HG02885 (cell line): ENCODE measurements at regions not wholly inside any gene's neighbourhood (a gene's known extent, or its start where the extent isn't known, plus 50 kb on each side); places are given as distances from the start of the nearest gene placed in this dataset.

ENCODE experiments used
- ATAC-seq: cut with Tn5 transposase; IDR thresholded peaks from one replicate; pipeline ENCODE4 v1.9.1; 2021; ENCODE audit warnings: mild to moderate bottlenecking; ENCODE audit not compliant: unreplicated experiment, poor library complexity

- peak; percentile 50 for ATAC-seq
Measured at GRCh38 chr15:100806157-100806556, 73.5 kb upstream of the ALDH1A3 start.

GRCh38 chr15:100807028-100807427 lies 72.6 kb upstream of the ALDH1A3 start:
- ATAC-seq = no peak

GRCh38 chr15:100808691-100809090 lies 70.9 kb upstream of the ALDH1A3 start:
- no peak for ATAC-seq

- no peak for ATAC-seq
Measured at GRCh38 chr15:100809151-100809550, 70.5 kb upstream of the ALDH1A3 start.

GRCh38 chr15:100809587-100809986 lies 70.0 kb upstream of the ALDH1A3 start:
- ATAC-seq = no peak

- ATAC-seq = no peak
Measured at GRCh38 chr15:100810229-100810628, 69.4 kb upstream of the ALDH1A3 start.

- no peak for ATAC-seq
Measured at GRCh38 chr15:100810831-100811230, 68.8 kb upstream of the ALDH1A3 start.

GRCh38 chr15:100812802-100813201 lies 66.8 kb upstream of the ALDH1A3 start:
- no peak for ATAC-seq

- no peak for ATAC-seq
Measured at GRCh38 chr15:100818927-100819326, 60.7 kb upstream of the ALDH1A3 start.

- ATAC-seq = no peak
Measured at GRCh38 chr15:100820528-100820927, 59.1 kb upstream of the ALDH1A3 start.

- ATAC-seq = no peak
Measured at GRCh38 chr15:100821327-100821726, 58.3 kb upstream of the ALDH1A3 start.

- no peak for ATAC-seq
Measured at GRCh38 chr15:100824211-100824610, 55.4 kb upstream of the ALDH1A3 start.

- ATAC-seq = no peak
Measured at GRCh38 chr15:100829457-100829856, 50.2 kb upstream of the ALDH1A3 start.
